ENCODE measurements at regions not wholly inside any gene's neighbourhood (a gene's known extent, or its start where the extent isn't known, plus 50 kb on each side); places are given as distances from the start of the nearest gene placed in this dataset.

GRCh38 chr10:36450380-36450779 is 675.0 kb upstream of the ANKRD30A start:
- TF ChIP-seq REST (IDR thresholded peaks at IDR 0.05; ENCODE audit: low read depth) (no peak), EP300 (IDR thresholded peaks at IDR 0.05; ENCODE audit: borderline replicate concordance) (no peak), TCF12 (IDR thresholded peaks at IDR 0.05; ENCODE audit: low read depth) (no peak), MAX (IDR thresholded peaks at IDR 0.05) (no peak), NFIC (IDR thresholded peaks at IDR 0.05) (no peak), CEBPB (IDR thresholded peaks at IDR 0.05) (no peak), RAD21 (IDR thresholded peaks at IDR 0.05; ENCODE audit: low read depth) (no peak), TAF1 (IDR thresholded peaks at IDR 0.05; ENCODE audit: low read depth) (no peak), USF1 (IDR thresholded peaks at IDR 0.05) (no peak)
